ENCODE measurements at regions not wholly inside any gene's neighbourhood (a gene's known extent, or its start where the extent isn't known, plus 50 kb on each side); places are given as distances from the start of the nearest gene placed in this dataset.

DNA sequence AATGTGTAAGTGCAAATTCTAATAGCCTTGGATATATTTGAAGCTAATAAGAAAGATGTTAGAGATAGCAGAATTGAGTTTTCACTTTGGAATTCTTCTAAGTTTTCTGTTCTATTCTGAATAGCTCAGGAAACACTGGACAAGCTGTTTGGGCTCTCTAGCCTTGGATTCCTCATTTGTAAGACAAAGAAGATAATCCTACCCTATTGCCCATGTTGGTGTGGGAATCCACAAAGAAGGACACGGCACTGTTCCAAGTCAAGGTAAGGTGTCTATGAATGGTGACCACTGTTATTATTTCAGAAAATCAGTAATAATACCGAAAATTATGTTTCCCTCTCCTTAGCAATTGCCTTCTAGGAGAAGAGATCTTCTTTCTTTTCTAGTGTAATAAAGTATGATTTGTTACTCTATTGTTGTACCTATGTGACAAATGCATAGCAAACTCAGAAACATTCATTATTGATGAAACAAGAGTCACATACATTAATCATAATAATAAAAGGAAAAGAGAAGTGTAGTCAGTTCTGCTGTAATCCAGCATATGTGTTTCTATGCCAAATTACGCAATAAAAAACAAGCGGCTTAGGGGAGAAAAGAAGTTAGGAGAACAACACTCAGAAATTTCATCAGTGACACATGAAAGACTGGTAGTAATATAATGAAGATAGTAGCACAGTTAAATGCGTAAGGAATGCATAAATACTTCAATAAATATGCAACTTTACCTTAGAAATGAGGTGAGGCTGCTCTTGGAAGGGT lies 1012.3 kb upstream of the PHF14 start:
- DNase-seq (ENCODE audit: low spot score), result no peak
- no peak for FAIRE-seq

DNA sequence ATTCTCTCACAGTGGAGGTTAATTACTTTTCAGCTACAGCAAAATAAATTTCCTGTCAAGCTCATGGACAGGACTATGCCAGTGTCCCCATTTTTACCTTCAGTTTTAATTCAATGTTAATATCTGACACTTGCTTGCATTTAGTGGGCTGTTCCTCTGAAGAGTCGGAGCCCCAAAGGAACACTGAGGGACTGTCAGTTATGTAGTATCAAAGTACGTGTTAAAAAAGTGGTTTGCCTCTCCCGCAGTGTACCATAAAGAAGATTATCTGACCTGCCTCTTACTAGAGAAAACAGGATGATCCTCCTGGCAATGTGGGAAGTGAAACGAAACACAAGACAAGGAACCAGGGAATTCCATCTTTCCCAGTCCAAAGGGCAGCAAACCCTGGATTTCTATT lies 1010.9 kb upstream of the PHF14 start:
- no peak for FAIRE-seq
- no peak for DNase-seq (ENCODE audit: low spot score)

DNA sequence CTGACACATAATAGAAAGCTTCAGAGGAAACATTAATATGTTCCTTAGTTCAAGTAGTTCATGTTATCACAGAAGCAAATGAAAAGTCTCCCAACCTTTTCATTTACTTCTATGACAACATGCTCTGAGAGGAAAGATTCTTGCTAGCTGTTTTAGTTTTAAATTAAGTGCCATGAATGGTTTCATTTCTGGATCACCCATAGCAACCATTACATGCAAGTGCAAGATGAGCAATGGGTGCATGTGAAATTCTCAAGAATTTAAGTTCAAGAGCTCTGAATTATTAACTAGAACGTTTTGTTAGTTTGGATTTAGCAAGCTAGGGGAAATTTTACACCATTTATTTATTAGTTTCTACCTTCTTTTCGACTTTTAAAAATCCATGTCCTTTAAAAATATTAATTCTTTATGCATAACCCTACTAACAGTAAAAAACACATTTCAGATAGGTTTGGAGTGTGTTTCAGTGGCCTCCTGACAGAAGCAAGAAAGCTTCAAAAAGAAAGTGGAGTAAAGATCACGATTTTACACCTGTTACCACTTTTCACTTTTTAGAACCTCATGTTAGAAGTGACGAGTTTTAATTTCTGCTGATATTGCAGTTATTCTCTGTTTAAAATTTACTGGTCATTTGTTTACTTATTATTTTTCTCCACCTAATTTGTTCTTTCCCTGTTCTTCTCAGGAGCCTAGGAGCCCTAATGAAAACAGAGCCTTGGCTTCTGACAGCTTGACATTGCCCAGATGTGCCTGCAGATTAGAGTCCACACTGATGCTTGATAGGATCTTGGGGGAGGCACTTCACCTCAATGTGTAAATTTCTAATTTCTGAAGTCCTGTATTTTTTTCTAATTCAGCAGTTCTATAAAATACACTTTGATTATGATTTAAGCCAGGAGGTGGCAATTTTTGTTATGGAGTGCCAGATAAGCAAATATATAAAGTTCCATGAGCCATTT lies 995.3 kb upstream of the PHF14 start:
- DNase-seq (ENCODE audit: low spot score) (no peak), FAIRE-seq (no peak)

DNA sequence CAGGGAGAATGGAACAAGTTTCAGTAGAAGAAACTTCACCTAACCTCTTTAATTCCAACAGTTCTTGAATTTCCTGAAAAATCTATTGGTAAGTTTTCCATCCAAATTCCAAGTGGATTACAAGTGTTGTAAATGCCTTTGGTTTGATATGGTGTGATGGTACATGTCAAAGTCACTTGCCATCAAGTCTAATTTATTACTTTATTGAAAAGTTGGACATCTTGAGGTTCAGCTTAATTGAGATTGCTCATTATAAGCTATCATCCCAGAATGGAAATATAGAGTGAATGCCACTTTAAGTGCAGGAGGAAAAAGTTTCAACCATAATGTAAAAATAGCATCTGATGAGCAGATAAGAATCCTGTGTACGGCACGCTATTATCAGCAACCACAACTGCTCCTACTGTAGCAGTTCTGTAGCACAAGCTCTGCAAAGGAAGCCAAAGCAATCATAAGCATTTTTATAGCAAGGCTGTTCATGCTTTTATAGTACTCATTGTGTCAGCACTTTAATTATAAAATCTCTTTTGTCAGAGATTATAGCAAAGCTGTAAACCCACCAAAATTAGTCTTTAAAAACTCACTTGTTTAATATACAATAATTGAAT lies 991.8 kb upstream of the PHF14 start:
- FAIRE-seq (no peak), DNase-seq (ENCODE audit: low spot score) (no peak)

DNA sequence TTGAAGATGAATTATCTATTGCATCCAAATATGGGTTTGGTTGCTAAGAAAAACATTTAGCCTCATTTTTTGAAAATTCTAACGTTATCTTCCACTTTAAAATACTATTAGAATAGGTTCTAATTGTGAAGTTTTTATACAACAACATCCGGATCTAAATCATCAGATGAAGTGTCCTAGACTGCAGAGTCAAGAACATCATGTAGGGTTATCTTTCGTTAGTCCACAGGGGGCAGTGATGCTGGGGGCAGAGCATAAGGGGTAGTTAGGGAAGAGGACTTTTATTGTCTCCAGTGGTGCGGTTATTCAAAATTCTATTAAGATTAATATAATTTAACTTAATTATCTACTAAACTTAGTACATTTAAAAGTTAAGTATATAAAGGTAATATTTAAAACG lies 990.6 kb upstream of the PHF14 start:
- FAIRE-seq (no peak), DNase-seq (ENCODE audit: low spot score) (no peak)

DNA sequence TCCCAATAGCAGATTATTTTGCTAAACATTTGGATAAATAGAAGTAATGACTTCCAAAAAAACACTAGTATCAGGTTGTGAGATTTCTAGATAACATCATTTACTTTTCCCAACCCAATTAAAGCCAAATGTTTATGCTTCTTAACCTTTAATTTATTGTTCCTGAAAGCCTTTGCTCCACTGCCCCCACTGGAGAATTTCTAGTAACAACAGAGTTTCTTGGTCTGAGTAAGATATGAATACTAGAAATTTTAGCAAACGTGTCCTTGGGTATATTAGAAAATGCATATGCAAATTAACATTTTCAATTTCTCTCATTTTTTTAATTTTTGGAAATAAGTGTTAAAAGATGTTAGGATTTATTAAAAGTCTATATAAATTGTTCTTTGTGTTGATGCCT lies 958.0 kb upstream of the PHF14 start:
- FAIRE-seq (no peak), DNase-seq (ENCODE audit: low spot score) (no peak)

DNA sequence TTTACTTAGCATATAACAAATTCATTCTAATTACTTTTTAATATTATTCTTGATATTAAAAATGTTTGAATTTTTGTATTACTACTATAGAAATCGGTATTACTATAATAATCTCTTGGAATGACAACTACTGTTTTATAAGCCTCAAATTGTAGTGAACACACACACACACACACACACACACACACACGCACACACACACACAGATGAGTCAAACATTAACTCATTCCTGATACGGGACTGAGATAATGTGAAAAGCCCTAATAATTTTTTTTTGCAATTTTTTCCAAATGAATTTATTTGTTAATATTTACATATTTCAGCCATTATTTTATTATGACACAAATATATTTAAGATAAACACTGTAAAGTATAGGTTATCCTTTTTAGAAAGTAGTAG lies 951.2 kb upstream of the PHF14 start:
- FAIRE-seq (no peak), DNase-seq (ENCODE audit: low spot score) (no peak)

DNA sequence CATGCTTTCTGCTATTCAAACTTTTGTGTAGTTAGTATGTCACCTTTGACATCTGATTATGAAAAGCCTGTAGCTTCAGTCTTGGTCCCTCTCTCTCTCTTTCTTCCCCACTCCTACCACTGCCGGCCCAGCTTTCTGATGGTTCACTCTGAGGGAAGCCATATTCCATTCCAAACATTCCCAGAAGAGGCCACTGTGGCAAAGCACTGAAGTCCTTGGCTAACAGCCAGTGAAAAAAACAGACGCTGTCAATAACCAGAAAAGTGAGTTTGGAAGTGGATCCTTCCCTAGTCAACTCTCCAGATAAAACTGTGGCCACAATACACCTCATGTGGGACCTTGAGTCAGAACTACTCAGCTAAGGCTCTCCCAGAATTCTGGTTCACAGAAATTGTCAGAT lies 950.7 kb upstream of the PHF14 start:
- FAIRE-seq (no peak), DNase-seq (ENCODE audit: low spot score) (peak; percentile 33)

DNA sequence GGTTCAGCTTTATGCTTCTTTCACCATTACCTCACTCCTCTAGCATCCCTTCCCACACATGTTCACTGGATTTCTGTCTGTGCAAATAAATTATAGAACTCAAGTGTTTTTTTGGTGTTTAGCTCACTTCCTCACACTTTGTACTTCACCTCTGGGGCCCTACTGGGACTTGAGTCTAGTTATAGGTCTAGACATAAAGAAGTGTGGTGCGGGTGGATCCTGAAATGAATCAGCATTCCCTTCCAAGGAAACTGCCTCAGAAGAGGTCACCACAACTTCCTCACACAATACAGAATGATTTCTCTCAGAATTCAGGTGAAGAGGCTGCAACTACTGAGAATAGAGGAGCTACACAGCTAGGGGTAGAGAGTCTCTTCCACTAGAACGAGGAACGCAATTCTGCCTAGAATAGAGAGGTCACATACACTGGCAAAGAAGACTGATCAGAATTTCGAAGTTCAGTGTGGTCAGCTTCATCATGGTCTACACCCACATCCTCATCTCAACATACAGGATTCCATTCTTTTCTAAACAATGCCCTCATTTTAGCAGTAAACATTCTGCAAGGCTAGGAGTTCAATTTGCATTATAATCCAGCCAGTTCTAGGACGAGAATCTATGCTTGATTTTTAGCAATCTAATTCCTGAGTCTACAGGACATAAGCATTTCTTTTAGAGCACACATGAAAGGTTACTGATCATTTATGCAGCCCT lies 938.7 kb upstream of the PHF14 start:
- no peak for FAIRE-seq
- DNase-seq (ENCODE audit: low spot score), result no peak

DNA sequence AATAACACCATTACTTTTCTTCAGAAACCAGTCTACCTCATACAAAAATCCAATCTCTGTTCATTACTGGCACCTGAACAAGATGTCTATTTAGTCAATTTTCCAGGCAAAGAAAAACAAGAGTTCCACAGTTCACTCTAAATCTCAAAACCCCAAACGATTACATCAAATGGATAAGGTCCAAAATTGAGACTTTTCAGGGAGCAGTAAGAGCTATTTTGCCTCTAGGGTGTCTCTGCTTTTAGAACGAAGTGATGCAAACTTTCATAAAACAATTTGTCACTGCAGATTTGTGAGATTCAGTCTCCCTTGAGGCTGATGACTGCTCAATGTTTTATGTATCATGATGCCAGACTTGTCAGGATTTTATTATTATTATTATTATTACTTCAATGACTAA lies 937.0 kb upstream of the PHF14 start:
- DNase-seq (ENCODE audit: low spot score), result no peak
- no peak for FAIRE-seq

DNA sequence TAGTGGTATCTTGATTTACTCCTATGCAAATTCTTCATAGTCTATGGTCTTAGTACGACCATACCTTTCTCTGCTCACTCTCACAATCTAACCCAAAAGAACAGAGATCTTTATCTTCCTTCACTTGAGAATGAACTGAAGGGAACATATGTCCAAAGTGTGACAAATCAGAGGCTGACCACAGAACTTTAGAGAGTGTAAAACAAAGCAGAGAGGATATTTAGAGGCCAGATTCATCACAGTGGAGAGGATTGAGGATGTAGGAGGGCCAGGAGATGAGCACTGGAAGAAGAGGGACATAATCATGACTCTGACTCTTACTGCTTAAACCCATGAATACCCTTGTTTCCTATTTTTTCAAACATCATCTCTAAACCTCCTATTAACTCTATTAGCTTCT lies 935.3 kb upstream of the PHF14 start:
- DNase-seq (ENCODE audit: low spot score) (no peak), FAIRE-seq (no peak)

DNA sequence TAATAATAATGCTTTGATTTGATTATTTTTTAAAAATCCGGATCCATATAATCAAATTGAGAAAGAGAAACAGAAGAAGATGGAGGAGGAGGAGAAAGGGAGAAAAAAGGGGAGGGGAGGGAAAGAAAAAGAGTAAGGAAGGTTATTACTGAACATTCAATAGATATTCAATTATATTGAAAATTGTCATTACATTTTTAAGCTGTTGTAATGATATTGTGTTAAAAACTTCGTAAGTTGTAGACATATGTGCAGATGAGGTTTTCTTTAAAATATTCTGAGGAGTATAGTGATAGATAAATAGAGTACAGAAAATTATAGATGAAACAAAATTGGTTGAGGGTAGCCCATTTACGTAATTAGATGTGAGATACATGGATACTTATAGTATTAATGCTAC lies 933.0 kb upstream of the PHF14 start:
- DNase-seq (ENCODE audit: low spot score) (no peak), FAIRE-seq (no peak)

DNA sequence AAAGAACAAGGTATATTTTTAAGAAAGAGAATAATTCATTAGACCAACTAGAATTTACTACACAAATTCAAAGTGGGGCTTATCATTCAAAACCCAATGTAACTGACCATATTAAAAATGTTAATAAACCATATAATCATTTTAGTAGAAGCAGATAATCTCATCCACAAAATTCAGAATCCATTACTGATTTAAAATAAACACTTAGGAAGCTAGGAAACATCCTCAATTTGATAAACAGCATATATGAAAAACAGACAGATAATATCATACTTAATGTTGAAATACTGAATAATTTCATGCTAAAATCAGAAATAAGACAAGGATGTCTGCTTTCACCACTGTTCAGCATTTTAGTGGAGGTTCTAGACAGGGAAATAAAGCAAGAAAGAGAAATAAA lies 902.8 kb upstream of the PHF14 start:
- no peak for FAIRE-seq
- DNase-seq (ENCODE audit: low spot score), result no peak

DNA sequence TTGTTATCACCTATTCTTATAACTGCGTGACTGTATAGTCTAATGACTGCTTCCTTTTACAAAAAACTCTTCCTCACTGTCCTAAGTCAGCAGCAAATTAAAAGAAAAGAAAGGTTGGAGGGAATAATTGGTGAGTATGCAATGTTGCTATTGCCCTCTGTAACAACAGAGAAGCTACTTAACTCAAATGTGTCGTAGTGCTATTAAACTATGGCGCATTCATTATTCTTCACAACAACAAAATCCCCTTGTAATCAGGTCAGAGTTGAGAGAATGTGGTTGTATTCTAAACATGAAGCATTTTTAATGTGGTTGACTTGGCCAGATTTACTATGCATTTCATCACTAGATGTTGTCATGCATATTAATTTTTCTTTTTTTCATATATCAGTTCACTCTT lies 897.8 kb upstream of the PHF14 start:
- FAIRE-seq, result no peak
- no peak for DNase-seq (ENCODE audit: low spot score)

DNA sequence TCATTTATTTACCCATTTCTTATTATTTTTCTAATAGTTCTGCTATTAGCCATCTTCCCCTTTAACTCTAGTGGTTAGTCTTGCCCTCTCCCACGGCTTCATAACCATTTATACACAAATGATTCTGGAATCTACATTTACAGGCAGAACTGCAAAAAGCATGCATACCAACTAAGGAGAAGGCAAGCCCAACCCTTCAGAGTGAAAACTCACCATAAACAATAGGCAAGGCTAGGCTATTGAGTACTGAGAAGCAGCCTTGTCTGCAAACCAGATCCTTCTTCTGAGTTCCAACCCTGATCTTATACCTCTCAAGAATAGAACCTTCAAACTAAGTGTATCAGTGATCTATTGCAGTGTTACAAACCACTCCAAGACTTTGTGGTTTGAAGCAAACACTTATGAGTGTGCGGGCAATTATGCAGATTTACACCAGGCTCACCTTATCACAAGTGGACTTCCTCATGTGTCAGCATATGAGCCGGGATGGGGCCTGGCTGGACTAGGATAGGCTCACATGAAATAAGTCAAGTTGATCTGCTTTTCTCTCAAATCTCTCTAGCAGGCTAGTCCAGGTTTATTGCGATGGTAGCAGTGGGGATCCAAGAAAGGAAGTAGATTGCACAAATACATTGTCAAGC lies 896.9 kb upstream of the PHF14 start:
- FAIRE-seq, result no peak
- DNase-seq (ENCODE audit: low spot score), result no peak

DNA sequence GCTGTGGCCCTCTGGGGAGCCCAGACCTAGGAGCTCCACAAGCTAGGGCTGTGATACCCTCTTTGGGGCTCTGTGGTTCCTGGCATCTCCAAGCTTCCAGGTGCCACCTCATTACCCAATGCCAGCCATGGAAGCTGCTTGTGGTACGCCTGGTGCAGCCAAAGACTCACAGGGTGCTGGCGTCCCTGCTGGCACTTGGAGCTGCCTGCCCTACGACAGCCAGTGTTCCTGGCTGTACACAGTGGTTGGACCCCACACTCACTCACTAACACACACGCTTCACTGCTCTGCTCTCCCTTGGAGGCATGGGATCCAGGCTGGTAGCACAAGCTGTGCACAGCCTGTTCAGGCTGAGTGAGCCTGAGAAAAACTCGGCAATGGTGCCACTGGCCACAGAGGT lies 894.1 kb upstream of the PHF14 start:
- no peak for FAIRE-seq
- DNase-seq (ENCODE audit: low spot score), result no peak

DNA sequence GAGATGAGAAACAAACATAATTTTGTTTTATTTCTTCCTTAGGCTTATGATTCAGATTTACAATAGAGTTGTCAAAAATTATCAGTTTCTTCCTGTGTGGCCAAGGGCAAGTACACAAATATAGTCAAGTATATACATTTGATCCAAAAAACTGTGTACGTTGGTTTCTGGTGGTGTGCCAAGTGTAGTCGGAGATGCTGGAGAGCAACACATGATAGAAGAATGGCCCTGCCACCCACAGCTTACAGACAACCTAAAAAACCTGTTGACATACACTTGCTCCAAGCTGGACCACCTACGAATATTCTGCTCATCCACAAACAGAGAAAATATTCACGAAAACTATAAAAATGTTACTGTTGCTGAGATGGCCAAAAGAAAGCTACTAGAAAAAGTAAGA lies 890.8 kb upstream of the PHF14 start:
- FAIRE-seq (no peak), DNase-seq (ENCODE audit: low spot score) (no peak)

DNA sequence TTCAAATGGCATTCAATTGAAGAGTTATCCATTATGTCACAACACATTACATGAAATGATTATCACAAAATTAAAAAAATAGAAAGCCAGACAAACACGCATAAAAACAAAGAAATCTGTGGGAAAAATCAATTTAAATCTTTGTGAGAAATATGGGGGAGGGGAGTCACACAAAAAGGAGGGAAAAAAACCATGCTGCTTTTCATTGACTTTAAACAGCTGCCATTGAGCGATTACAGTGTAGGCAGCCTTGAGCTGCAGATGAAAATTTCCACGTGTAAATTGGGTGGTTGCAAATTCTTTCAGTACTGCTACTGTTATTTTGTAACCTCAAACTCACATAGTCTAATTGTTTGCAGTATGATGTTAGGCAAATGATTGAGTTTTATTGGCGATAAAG lies 889.9 kb upstream of the PHF14 start:
- FAIRE-seq, result no peak
- no peak for DNase-seq (ENCODE audit: low spot score)

DNA sequence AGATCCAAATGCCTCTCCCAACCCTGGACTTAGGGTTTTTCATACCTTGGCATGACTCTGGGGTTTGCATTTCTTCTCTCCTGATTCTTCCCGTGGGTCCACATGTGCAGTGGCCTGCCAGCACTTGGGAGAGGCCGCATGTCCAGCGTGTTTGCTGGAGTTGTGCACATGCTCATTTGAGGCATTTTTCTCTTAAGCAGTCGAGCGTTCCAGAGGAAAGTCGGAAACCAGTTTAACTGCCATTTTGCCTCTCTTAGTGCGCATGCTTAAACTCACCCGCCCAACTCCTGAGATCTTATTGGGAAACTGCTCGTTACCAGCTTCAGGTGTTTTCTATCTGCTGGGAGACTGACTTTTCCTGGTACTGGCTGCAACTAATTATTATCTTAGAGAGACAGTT lies 888.4 kb upstream of the PHF14 start:
- DNase-seq (ENCODE audit: low spot score) (no peak), FAIRE-seq (no peak)

DNA sequence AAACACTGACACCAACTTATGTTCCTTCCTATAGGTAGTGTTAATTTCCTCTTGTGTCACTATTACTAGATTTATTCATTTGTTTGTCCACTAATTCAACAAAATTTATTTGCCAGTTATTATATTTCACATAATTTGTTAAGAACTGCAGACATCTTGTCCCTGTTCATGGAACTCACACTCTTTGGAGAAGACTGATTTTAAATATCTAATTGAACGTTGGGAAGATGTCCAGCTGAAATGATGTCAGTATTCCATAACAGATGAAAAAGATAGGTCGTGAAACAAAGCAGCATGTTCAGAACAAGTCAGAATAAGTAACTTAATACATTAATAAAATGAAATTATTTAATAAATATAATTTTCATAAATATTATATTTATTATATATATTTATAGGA lies 873.1 kb upstream of the PHF14 start:
- DNase-seq (ENCODE audit: low spot score) (no peak), FAIRE-seq (no peak)

DNA sequence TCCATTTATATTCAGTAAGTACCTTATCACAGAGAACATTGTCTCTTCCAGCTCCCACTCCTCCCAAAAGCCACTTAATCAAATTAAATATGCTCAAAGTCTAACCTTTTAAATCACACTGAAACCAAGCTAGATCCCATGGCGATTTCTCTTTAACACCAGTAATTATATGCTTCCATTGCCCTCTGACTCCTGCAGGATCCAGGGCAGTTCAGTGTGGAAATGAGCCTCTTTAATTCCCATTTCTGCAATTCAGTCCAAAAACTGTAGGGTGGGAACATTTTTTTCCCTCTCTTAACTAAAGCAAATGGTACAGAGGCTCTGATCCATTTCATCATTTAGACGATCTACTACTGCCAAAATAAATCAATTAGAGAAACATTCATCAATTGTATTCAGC lies 872.3 kb upstream of the PHF14 start:
- FAIRE-seq (no peak), DNase-seq (ENCODE audit: low spot score) (no peak)

Data from urothelium cell line (cell line).